ENCODE measurements at regions not wholly inside any gene's neighbourhood (a gene's known extent, or its start where the extent isn't known, plus 50 kb on each side); places are given as distances from the start of the nearest gene placed in this dataset.

- no peak for DNase-seq
Observed at GRCh38 chr9:134276453-134277245, 49.6 kb upstream of the RXRA start.

Measured in NCI-H2171 (cell line).